D721Med (cell line): ENCODE measurements at regions not wholly inside any gene's neighbourhood (a gene's known extent, or its start where the extent isn't known, plus 50 kb on each side); places are given as distances from the start of the nearest gene placed in this dataset.

Experiments
- DNase-seq: peaks from one replicate; pipeline ENCODE4 v3.0.0; 2011; ENCODE audit warnings: low spot score; ENCODE audit not compliant: insufficient read length
- FAIRE-seq: peaks from 2 replicates; lab custom pipeline; 2011; peaks lifted over from hg19 to GRCh38; lab: Jason Lieb, UNC
- TF ChIP-seq, protein P1 (sequence below): IDR thresholded peaks from 2 replicates; pipeline ENCODE4 v1.5.1; 2012; ENCODE audit warnings: mild to moderate bottlenecking, control low read depth; ENCODE audit not compliant: insufficient read depth; ENCODE audit errors: missing control alignments

DNA sequence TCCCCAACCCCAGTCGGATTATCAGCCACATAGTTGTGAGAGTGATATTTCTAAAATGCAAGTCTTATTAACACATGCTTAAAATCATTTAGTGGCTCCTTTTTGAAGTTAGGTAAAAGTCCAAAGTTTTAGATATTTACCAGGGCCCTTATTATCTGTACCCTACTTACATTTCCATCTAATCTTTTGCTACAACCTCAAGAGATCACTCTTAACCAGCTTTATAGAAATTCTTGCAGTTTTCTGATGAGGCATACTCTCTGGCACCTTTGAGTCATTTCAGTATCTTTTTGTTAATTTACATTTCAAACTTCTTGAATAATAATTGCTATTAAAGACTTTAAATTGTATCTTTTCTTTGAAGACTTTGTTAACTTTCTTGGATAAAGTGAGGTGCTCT is 453.3 kb downstream of the RFPL4B start:
- FAIRE-seq (no peak), DNase-seq (no peak)
- TF ChIP-seq, protein P1, sequence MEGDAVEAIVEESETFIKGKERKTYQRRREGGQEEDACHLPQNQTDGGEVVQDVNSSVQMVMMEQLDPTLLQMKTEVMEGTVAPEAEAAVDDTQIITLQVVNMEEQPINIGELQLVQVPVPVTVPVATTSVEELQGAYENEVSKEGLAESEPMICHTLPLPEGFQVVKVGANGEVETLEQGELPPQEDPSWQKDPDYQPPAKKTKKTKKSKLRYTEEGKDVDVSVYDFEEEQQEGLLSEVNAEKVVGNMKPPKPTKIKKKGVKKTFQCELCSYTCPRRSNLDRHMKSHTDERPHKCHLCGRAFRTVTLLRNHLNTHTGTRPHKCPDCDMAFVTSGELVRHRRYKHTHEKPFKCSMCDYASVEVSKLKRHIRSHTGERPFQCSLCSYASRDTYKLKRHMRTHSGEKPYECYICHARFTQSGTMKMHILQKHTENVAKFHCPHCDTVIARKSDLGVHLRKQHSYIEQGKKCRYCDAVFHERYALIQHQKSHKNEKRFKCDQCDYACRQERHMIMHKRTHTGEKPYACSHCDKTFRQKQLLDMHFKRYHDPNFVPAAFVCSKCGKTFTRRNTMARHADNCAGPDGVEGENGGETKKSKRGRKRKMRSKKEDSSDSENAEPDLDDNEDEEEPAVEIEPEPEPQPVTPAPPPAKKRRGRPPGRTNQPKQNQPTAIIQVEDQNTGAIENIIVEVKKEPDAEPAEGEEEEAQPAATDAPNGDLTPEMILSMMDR: no peak

DNA sequence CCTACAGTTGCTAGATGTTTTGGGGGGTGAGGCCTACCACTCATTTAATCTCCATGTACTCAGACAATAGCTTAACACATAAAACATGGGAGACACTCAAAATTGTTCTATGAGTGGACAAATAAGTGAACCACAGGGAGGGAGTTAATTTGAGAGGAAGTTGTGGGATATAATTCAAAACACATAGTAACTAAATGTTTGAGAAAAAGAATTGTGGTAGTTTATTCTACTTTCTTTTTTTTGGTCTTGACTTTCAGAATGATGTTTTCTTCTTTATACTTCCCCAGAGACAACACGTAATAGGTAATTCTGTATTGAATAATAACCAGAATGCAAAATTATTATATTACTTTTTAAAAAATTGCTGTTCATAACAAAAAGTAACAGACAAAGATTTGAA is 453.8 kb downstream of the RFPL4B start:
- no peak for DNase-seq
- no peak for FAIRE-seq

DNA sequence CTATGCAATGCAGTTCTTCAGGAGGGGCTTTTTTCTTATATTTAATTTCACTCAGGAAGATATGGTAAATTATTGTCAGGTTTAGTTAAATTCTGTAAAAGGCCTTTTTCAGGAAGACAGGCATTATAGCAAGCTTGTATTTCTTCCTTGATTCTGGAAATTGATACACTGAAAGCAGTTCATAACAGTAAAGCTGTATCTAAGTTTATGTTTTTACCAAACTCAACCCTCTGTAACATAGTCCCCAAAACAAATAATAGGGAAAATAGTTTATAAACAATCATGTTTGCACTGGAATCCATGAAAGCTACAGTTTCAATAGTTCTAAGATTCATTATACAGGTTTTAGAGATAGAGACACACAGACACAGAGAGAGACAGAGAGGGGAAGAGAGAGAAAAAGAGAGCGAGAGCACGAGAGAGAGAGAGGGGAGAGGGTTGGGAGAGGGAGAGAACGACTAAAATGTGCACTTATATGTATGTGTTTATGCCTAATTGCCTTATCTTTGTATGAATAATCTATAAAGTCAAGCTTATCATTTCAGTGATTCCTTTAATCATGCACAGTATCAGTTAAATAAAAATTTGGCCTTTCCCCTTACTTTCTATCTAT is 454.4 kb downstream of the RFPL4B start:
- TF ChIP-seq, protein P1: no peak
- DNase-seq (no peak), FAIRE-seq (no peak)

More for the DNA sequence above, 453.8 kb downstream of the RFPL4B start:
- TF ChIP-seq, protein P1: no peak

DNA sequence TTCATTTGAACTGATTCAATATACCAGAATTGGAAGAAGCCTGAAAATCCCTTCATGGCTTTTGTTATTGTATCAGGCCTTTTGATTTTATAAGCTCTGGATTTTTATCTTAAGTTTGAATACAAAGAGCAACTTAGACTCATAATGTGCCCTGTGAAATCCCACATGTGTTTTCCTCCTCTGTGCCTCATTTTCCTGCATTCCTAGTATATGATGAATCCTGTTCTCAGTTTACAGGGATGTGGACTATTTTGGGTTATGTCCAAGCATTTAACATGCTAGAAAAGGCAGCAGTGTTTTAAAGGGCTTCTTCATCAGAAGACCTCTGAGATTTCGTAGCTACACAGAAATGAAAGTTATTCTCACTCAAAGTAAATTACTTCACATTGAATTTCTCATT is 455.0 kb downstream of the RFPL4B start:
- TF ChIP-seq, protein P1: no peak
- no peak for DNase-seq
- FAIRE-seq: no peak

DNA sequence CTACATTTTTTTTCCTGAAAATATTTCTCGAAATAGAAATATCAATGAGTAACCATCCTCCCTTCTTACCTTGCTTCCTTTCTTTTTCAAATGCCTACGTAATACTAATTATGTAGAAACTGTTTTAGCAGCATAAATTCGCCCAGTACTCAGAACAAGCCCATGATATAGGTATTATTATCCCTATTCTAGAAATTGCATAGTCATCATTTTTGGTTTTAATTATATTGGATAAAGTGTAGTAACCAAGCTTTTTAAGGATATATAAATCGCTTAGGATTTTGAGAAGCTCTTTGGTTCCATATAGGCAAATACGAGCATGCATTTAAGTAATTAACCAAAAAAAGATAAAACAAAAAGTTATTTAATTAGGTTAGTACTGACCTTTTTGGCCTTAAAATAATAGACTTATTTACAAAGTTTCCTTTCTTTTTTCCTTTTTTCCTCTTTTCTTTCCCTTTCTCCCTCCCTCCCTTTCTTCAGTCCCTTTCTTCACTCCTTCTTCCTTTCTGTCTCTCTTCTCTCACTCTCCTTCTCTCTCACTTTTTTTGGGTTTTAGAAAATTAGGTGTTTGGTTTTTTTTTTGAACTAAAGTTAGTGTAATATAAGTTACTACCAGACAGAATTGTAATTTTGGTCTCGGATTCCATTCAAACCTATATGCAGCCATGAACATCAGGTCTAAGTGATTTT is 457.7 kb downstream of the RFPL4B start:
- TF ChIP-seq, protein P1: no peak
- no peak for DNase-seq
- no peak for FAIRE-seq

DNA sequence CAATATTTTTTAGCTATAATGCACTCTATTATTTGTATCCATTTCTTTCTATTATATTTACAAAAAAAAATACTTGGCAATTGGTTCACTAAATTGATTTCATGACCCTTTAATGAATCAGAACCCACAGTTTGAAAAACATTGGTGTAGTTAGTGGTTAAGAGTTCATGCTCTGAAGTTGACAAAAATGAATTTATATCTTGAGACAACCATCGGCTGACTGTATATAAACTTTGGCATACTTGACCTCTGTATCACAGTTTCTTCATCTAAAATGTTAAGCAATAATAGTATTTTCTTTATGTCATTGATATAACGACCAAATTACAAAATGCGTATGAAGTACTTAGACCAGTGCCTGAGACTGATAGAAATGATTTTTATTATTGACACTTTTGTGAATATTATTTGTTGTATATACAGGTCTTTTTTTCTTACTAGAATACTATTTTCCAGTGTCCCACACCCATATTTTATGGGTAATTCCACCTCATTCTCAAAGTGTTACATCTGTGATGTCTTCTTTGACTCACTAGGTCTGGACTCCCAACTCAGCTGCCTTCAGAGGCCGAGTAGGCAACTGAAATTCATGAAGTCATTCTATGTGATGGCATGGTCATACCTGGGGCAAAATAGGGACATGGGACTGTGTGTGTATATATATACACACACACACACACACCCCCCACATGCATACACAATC is 459.2 kb downstream of the RFPL4B start:
- FAIRE-seq (no peak), DNase-seq (no peak)
- TF ChIP-seq, protein P1: no peak
